ENCODE measurements at regions not wholly inside any gene's neighbourhood (a gene's known extent, or its start where the extent isn't known, plus 50 kb on each side); places are given as distances from the start of the nearest gene placed in this dataset.

DNA sequence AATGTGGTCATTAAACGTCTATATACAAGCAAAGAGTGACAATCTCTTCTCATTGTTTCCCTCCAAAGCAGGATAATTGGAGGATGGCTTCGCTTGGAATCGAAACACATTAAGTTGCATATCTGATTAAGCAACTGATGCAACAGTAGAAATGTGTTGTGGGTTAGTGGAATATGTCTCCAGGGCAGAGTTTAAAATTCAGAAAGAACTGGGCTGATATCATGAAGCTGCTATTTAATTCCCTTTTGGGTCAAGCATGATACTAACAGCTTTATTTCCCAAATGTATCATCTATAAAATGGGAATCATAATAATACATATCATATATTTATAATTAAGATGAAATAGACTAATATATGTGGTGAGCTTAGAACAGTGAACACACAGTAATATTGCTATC, 1763.0 kb upstream of the C9orf72 start:
- H3K4me1 ChIP-seq = no peaks in the 10 kb centered on the region
- ChIA-PET POLR2A (no interaction called here), CTCF (no interaction called here)
- no peak for DNase-seq
- no peaks in the 10 kb centered on the region for H3K27me3 ChIP-seq (replicated peaks; ENCODE audit: control insufficient read depth, insufficient read depth, low read length)
- TF ChIP-seq, protein P1, sequence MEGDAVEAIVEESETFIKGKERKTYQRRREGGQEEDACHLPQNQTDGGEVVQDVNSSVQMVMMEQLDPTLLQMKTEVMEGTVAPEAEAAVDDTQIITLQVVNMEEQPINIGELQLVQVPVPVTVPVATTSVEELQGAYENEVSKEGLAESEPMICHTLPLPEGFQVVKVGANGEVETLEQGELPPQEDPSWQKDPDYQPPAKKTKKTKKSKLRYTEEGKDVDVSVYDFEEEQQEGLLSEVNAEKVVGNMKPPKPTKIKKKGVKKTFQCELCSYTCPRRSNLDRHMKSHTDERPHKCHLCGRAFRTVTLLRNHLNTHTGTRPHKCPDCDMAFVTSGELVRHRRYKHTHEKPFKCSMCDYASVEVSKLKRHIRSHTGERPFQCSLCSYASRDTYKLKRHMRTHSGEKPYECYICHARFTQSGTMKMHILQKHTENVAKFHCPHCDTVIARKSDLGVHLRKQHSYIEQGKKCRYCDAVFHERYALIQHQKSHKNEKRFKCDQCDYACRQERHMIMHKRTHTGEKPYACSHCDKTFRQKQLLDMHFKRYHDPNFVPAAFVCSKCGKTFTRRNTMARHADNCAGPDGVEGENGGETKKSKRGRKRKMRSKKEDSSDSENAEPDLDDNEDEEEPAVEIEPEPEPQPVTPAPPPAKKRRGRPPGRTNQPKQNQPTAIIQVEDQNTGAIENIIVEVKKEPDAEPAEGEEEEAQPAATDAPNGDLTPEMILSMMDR (IDR thresholded peaks at IDR 0.05; ENCODE audit: insufficient read depth in 1 of 2, low read depth in 1 of 2, low read length in 1 of 2, severe bottlenecking in 1 of 2, unreplicated experiment in 1 of 2) = no peak
- H3K4me1 Mint-ChIP-seq (ENCODE audit: low read depth, unreplicated experiment) = no peaks in the 10 kb centered on the region
- intact Hi-C loops (cut with micrococcal nuclease; ENCODE audit: unreplicated experiment) = no loop called here
- no peak overlapping the region for H3K4me3 Mint-ChIP-seq (ENCODE audit: unreplicated experiment)
- H3K4me3 ChIP-seq (ENCODE audit: low read depth, low read length) = no peak overlapping the region
- H3K9me3 Mint-ChIP-seq (ENCODE audit: unreplicated experiment) = no peaks in the 10 kb centered on the region
- no peaks in the 10 kb centered on the region for H3K27me3 Mint-ChIP-seq (ENCODE audit: insufficient read depth, unreplicated experiment)
- no peaks in the 10 kb centered on the region for H3K36me3 Mint-ChIP-seq (ENCODE audit: insufficient read depth, unreplicated experiment)
- H3K9me3 ChIP-seq = no peaks in the 10 kb centered on the region
- no peak overlapping the region for H3K27ac Mint-ChIP-seq (ENCODE audit: unreplicated experiment)
- H3K36me3 ChIP-seq (ENCODE audit: control insufficient read depth, insufficient read depth, low read length) = no peaks in the 10 kb centered on the region
- BruUV-seq (replicated peaks) = no TSS peak

DNA sequence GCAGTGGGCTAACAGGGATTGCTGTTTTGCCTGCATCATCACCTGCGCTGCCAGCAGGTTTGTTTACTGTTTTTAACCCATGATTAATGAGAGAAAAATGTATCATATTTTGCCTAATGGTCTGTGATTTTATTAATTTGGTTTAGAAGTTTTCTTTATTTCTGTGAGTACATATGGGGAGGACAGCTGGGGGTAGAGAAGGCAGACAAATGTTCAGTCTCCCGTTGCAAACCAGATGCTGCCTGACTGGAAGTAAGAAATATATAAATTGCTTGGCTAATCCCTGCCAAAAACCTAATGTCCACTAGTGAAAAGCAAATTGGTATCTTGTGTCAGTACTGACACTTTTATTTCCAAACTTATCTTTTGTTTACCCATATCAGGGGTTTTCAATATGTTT, 1766.1 kb upstream of the C9orf72 start:
- Histone ChIP-seq H3K4me3 (ENCODE audit: low read depth, low read length) (no peak overlapping the region), H3K27me3 (replicated peaks; ENCODE audit: control insufficient read depth, insufficient read depth, low read length) (no peaks in the 10 kb centered on the region), H3K4me1 (no peaks in the 10 kb centered on the region), H3K9me3 (no peaks in the 10 kb centered on the region), H3K36me3 (ENCODE audit: control insufficient read depth, insufficient read depth, low read length) (no peaks in the 10 kb centered on the region)
- TF ChIP-seq, protein P1 (IDR thresholded peaks at IDR 0.05; ENCODE audit: insufficient read depth in 1 of 2, low read depth in 1 of 2, low read length in 1 of 2, severe bottlenecking in 1 of 2, unreplicated experiment in 1 of 2) = no peak
- Mint-ChIP-seq H3K27ac (ENCODE audit: unreplicated experiment) (no peak overlapping the region), H3K4me1 (ENCODE audit: low read depth, unreplicated experiment) (no peaks in the 10 kb centered on the region), H3K9me3 (ENCODE audit: unreplicated experiment) (no peaks in the 10 kb centered on the region), H3K27me3 (ENCODE audit: insufficient read depth, unreplicated experiment) (no peaks in the 10 kb centered on the region), H3K4me3 (ENCODE audit: unreplicated experiment) (no peak overlapping the region), H3K36me3 (ENCODE audit: insufficient read depth, unreplicated experiment) (no peaks in the 10 kb centered on the region)
- ChIA-PET CTCF (no interaction called here), POLR2A (no interaction called here)
- intact Hi-C loops (cut with micrococcal nuclease; ENCODE audit: unreplicated experiment) = no loop called here
- no TSS peak for BruUV-seq (replicated peaks)
- no peak for DNase-seq

DNA sequence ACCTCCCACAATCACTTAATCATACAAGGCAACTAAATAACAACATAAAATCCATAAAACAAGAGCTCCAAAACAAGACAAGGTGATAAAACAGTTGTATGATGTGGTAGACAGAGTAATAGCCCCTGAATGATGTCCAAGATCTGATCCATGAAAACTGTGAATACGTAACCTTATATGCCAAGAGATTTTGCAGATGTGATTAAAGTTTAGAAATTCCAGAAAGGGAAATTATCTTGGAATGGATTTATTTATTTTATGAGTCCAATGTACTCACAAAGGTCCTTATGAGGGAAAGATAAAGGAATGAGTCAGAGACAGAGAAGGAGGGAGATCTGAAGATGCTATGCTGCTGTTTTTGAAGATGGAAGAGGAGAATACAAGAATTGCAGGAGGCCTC, 1775.7 kb upstream of the C9orf72 start:
- CTCF ChIA-PET = no interaction called here

More for the DNA sequence above, 1775.7 kb upstream of the C9orf72 start:
- Histone ChIP-seq H3K27me3 (replicated peaks; ENCODE audit: control insufficient read depth, insufficient read depth, low read length) (no peaks in the 10 kb centered on the region), H3K9me3 (no peaks in the 10 kb centered on the region), H3K4me1 (no peaks in the 10 kb centered on the region), H3K4me3 (ENCODE audit: low read depth, low read length) (no peak overlapping the region), H3K36me3 (ENCODE audit: control insufficient read depth, insufficient read depth, low read length) (no peaks in the 10 kb centered on the region)
- no peaks in the 10 kb centered on the region for H3K36me3 Mint-ChIP-seq (ENCODE audit: insufficient read depth, unreplicated experiment)
- H3K4me1 Mint-ChIP-seq (ENCODE audit: low read depth, unreplicated experiment) = no peaks in the 10 kb centered on the region
- intact Hi-C loops (cut with micrococcal nuclease; ENCODE audit: unreplicated experiment) = no loop called here
- no TSS peak for BruUV-seq (replicated peaks)
- no peak overlapping the region for H3K27ac Mint-ChIP-seq (ENCODE audit: unreplicated experiment)
- POLR2A ChIA-PET = no interaction called here
- TF ChIP-seq, protein P1 (IDR thresholded peaks at IDR 0.05; ENCODE audit: insufficient read depth in 1 of 2, low read depth in 1 of 2, low read length in 1 of 2, severe bottlenecking in 1 of 2, unreplicated experiment in 1 of 2) = no peak
- H3K4me3 Mint-ChIP-seq (ENCODE audit: unreplicated experiment) = no peak overlapping the region
- no peaks in the 10 kb centered on the region for H3K9me3 Mint-ChIP-seq (ENCODE audit: unreplicated experiment)
- DNase-seq = no peak
- H3K27me3 Mint-ChIP-seq (ENCODE audit: insufficient read depth, unreplicated experiment) = no peaks in the 10 kb centered on the region
